ENCODE measurements at regions not wholly inside any gene's neighbourhood (a gene's known extent, or its start where the extent isn't known, plus 50 kb on each side); places are given as distances from the start of the nearest gene placed in this dataset.

GRCh38 chr5:174211277-174211626, 165.7 kb downstream of the NSG2 start:
- TF ChIP-seq CTCF (IDR thresholded peaks at IDR 0.05; ENCODE audit: poor library complexity) (no peak), EZH2phosphoT487 (IDR thresholded peaks at IDR 0.05; ENCODE audit: low read depth, severe bottlenecking, unreplicated experiment) (no peak)
